Activated CD4-positive, alpha-beta T cell treated with anti-CD3 and anti-CD28 coated beads for 36 hours (primary cell): ENCODE measurements at regions not wholly inside any gene's neighbourhood (a gene's known extent, or its start where the extent isn't known, plus 50 kb on each side); places are given as distances from the start of the nearest gene placed in this dataset.
A peak's percentile ranks its signal among the peaks of the same experiment; 100 is the strongest.

Experiments
- ATAC-seq: fragments of 200-7000 bp; cut with Tn5 transposase; one replicate; pipeline ENCODE4 v1.10.0; 2021; ENCODE audit warnings: mild to moderate bottlenecking, moderate library complexity
- CTCF ChIA-PET: fragments of 350-600 bp; sonication (Branson Sonifier 250); formaldehyde crosslinking; loops from one replicate; lab custom pipeline; 2021; ENCODE audit warnings: antibody characterized with exemption; lab: Charles Lee
- POLR2A ChIA-PET: fragments of 350-600 bp; sonication (Branson Sonifier 250); formaldehyde crosslinking; loops from one replicate; lab custom pipeline; 2021; ENCODE audit warnings: antibody characterized with exemption, inconsistent platforms; lab: Charles Lee
- DNase-seq: peaks from one replicate; pipeline ENCODE4 v3.0.0-alpha.2; 2020
- H3K27ac Mint-ChIP-seq: one replicate; pipeline ENCODE4 v1.8.0; 2021; ENCODE audit warnings: mixed read lengths
- H3K27me3 Mint-ChIP-seq: one replicate; pipeline ENCODE4 v1.8.0; 2021; ENCODE audit warnings: mixed read lengths
- H3K36me3 Mint-ChIP-seq: one replicate; pipeline ENCODE4 v1.8.0; 2021; ENCODE audit warnings: low read depth, mixed read lengths
- H3K4me1 Mint-ChIP-seq: one replicate; pipeline ENCODE4 v1.8.0; 2021; ENCODE audit warnings: mixed read lengths
- H3K4me3 Mint-ChIP-seq: one replicate; pipeline ENCODE4 v1.8.0; 2021; ENCODE audit warnings: mild to moderate bottlenecking, moderate library complexity, mixed read lengths
- H3K9me3 Mint-ChIP-seq: one replicate; pipeline ENCODE4 v1.8.0; 2021; ENCODE audit warnings: low read depth, mixed read lengths
- intact Hi-C, 2 experiments: fragments of 100-400 bp; cut with DNase I in 1 of 2; cut with micrococcal nuclease in 1 of 2; formaldehyde crosslinking; loops; one replicate each; pipeline versions ENCODE4 v1.14.2 to v1.15.1; 2022 to 2024; cut with DNase I, micrococcal nuclease

GRCh38 chr13:88042489-88042888 is 371.3 kb downstream of the SLITRK5 start:
- CTCF ChIA-PET = no interaction called here
- H3K27me3 Mint-ChIP-seq = no peaks in the 10 kb centered on the region
- H3K4me3 Mint-ChIP-seq = no peak overlapping the region
- no peak overlapping the region for H3K27ac Mint-ChIP-seq
- H3K9me3 Mint-ChIP-seq = no peaks in the 10 kb centered on the region
- POLR2A ChIA-PET = no interaction called here
- intact Hi-C loops = no loop called here
- no peak for ATAC-seq
- H3K36me3 Mint-ChIP-seq = no peaks in the 10 kb centered on the region
- H3K4me1 Mint-ChIP-seq = no peaks in the 10 kb centered on the region
- no peak for DNase-seq

DNA sequence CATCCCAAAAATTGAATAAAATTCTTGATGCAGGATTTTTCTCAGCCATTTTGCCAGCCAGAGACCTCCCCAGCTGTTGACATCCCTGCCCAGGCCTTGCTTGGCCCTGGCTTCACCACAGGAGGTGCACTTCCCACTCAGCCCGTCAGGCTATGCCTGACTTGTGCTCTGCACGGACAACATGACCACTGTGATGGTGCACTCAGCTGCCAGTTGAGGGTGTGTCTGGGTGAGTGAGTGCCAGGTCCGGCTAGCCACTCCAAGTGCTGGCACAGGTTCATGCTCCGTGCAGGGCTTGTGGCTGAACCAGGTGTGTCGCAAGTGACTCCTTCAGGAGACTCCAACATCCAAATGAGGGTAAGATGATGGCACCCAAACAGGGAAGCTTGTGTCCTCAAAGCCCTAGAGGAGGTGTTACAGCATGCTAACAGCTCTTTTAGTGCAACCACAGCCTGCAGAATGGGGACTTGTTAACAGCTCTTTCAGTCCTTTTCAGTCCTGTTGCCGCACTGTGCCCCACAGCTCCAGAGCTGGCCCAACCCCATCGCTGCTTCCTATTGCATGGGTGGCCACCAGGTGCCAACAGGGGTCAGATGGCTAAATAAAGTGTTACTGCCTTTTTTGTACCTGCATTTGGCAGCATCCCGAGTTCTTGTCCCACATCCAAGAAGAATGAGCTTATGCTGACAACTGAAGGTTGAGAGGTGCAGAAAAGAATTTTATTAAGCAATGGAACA is 380.7 kb downstream of the SLITRK5 start:
- CTCF ChIA-PET = no interaction called here
- H3K27me3 Mint-ChIP-seq = no peaks in the 10 kb centered on the region
- H3K27ac Mint-ChIP-seq = no peak overlapping the region
- H3K4me3 Mint-ChIP-seq = no peak overlapping the region
- intact Hi-C loops = no loop called here
- POLR2A ChIA-PET = no interaction called here
- no peaks in the 10 kb centered on the region for H3K4me1 Mint-ChIP-seq
- peaks cover 3% of the 10 kb centered on the region for H3K9me3 Mint-ChIP-seq
- ATAC-seq = no peak
- H3K36me3 Mint-ChIP-seq = no peaks in the 10 kb centered on the region
- no peak for DNase-seq

GRCh38 chr13:88063741-88064140 is 392.6 kb downstream of the SLITRK5 start:
- CTCF ChIA-PET = no interaction called here
- ATAC-seq (no peak), DNase-seq (no peak)
- Mint-ChIP-seq H3K4me1 (no peaks in the 10 kb centered on the region), H3K27ac (no peak overlapping the region), H3K36me3 (no peaks in the 10 kb centered on the region), H3K9me3 (peaks cover 6% of the 10 kb centered on the region), H3K4me3 (no peak overlapping the region), H3K27me3 (no peaks in the 10 kb centered on the region)
- POLR2A ChIA-PET = no interaction called here
- intact Hi-C loops = no loop called here

- H3K27me3 Mint-ChIP-seq = no peaks in the 10 kb centered on the region
- intact Hi-C loops = loop anchor here in 1 of 2 experiments (5.0 kb wide), 1 partner anchor 1000 kb away; no protein-coding TSS in a partner anchor
- H3K27ac Mint-ChIP-seq = no peak overlapping the region
- H3K4me1 Mint-ChIP-seq = no peaks in the 10 kb centered on the region
- peaks cover 6% of the 10 kb centered on the region for H3K9me3 Mint-ChIP-seq
- H3K4me3 Mint-ChIP-seq = no peak overlapping the region
- H3K36me3 Mint-ChIP-seq = no peaks in the 10 kb centered on the region
- ChIA-PET CTCF (no interaction called here), POLR2A (no interaction called here)
- no peak for DNase-seq
- ATAC-seq = no peak
Measured at GRCh38 chr13:88066847-88067246, 395.7 kb downstream of the SLITRK5 start.

GRCh38 chr13:88068316-88068715 is 397.1 kb downstream of the SLITRK5 start:
- POLR2A ChIA-PET = no interaction called here
- peaks cover 2% of the 10 kb centered on the region for H3K9me3 Mint-ChIP-seq
- no peaks in the 10 kb centered on the region for H3K27me3 Mint-ChIP-seq
- DNase-seq = no peak
- no peak for ATAC-seq
- no peaks in the 10 kb centered on the region for H3K4me1 Mint-ChIP-seq
- intact Hi-C loops = loop anchor here in 1 of 2 experiments (5.0 kb wide), 1 partner anchor 999 kb away; no protein-coding TSS in a partner anchor
- H3K27ac Mint-ChIP-seq = no peak overlapping the region
- no peaks in the 10 kb centered on the region for H3K36me3 Mint-ChIP-seq
- CTCF ChIA-PET = interaction anchor here (0.8 to 1.5 kb wide), 2 partner anchors 10 to 11 kb away, joined by 3 to 4 read pairs; no protein-coding TSS in a partner anchor
- no peak overlapping the region for H3K4me3 Mint-ChIP-seq

GRCh38 chr13:88068975-88069374 is 397.8 kb downstream of the SLITRK5 start:
- peak; percentile 36 for DNase-seq
- ATAC-seq = no peak
- intact Hi-C loops = loop anchor here in 1 of 2 experiments (5.0 kb wide), 1 partner anchor 998 kb away; no protein-coding TSS in a partner anchor
- no peak overlapping the region for H3K27ac Mint-ChIP-seq
- no peak overlapping the region for H3K4me3 Mint-ChIP-seq
- H3K36me3 Mint-ChIP-seq = no peaks in the 10 kb centered on the region
- no peaks in the 10 kb centered on the region for H3K27me3 Mint-ChIP-seq
- H3K4me1 Mint-ChIP-seq = no peaks in the 10 kb centered on the region
- H3K9me3 Mint-ChIP-seq = peaks cover 2% of the 10 kb centered on the region
- CTCF ChIA-PET = interaction anchor here (0.8 to 1.5 kb wide), 2 partner anchors 10 to 11 kb away, joined by 3 to 4 read pairs; no protein-coding TSS in a partner anchor
- POLR2A ChIA-PET = no interaction called here

DNA sequence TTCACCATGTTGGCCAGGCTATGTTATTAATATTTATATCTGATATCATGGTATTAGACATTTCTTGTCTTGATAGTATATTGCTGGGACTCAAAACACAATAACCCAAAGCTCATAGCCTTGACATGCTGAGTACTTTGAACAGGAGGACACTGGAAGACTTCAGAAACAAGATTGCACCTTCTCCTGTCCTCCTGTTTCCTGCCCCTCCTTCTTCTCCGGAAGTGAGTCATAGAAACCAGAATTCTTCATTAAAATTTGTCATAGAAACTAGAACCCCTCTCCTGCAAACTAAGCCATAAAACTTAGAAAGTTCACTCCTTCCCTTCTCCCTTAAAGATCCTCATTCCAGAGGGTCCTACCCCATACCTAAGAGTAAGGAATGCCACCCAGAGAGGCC is 400.2 kb downstream of the SLITRK5 start:
- ATAC-seq = no peak
- no peaks in the 10 kb centered on the region for H3K27me3 Mint-ChIP-seq

GRCh38 chr13:88074794-88075510 is 403.8 kb downstream of the SLITRK5 start:
- H3K36me3 Mint-ChIP-seq = no peaks in the 10 kb centered on the region
- H3K4me1 Mint-ChIP-seq = no peaks in the 10 kb centered on the region
- H3K27me3 Mint-ChIP-seq = no peaks in the 10 kb centered on the region
- DNase-seq = no peak
- POLR2A ChIA-PET = no interaction called here
- CTCF ChIA-PET = no interaction called here
- H3K9me3 Mint-ChIP-seq = no peaks in the 10 kb centered on the region
- intact Hi-C loops = no loop called here
- no peak overlapping the region for H3K27ac Mint-ChIP-seq
- no peak for ATAC-seq
- H3K4me3 Mint-ChIP-seq = no peak overlapping the region

More for the DNA sequence above, 400.2 kb downstream of the SLITRK5 start:
- no peak for DNase-seq
- H3K4me3 Mint-ChIP-seq = no peak overlapping the region
- no peaks in the 10 kb centered on the region for H3K4me1 Mint-ChIP-seq
- intact Hi-C loops = no loop called here
- H3K27ac Mint-ChIP-seq = no peak overlapping the region
- POLR2A ChIA-PET = no interaction called here
- H3K9me3 Mint-ChIP-seq = no peaks in the 10 kb centered on the region
- H3K36me3 Mint-ChIP-seq = no peaks in the 10 kb centered on the region
- CTCF ChIA-PET = no interaction called here

DNA sequence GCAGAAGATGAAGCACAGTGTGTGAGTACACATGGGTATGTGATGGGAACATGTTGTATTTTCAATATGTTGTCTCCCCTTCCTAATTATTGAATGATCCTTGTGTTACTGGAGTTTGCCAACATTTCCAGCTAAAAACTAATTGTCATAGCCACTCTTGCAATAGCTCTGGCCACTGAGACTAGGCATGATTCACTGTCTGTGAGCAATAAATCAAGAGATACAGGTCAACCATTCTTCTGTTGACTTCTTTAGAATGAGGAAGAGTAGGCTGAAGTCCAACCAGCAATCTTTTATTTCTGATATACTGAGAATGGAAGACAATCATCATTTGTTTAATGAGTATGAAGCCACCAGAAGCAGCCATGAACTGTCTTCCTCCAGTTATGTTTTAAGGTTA is 413.9 kb downstream of the SLITRK5 start:
- no peak for ATAC-seq
- no peak overlapping the region for H3K27ac Mint-ChIP-seq

DNA sequence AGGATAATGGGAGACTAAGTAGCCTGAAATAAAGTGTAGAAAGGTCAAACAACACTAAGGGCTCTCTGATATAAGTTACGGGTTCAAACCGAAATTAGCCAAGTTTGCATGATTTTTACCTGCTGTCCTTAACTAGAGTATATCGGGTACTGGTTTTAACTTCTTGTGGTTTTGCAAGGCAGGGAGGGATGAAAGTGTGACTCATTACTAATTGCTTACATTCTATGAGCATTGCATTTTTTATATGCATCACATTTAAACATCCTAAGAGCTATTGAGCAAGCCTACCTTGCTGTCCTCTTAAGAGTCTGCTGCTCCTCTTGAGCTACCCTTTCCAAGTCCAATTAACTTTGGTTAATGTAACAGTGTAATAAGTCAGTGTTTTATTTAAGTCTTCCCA is 415.4 kb downstream of the SLITRK5 start:
- Mint-ChIP-seq H3K36me3 (no peaks in the 10 kb centered on the region), H3K9me3 (peaks cover 2% of the 10 kb centered on the region), H3K27ac (no peak overlapping the region), H3K4me3 (no peak overlapping the region), H3K4me1 (no peaks in the 10 kb centered on the region), H3K27me3 (no peaks in the 10 kb centered on the region)
- DNase-seq (no peak), ATAC-seq (no peak)
- ChIA-PET CTCF (no interaction called here), POLR2A (no interaction called here)
- intact Hi-C loops = no loop called here

More for the DNA sequence above, 413.9 kb downstream of the SLITRK5 start:
- POLR2A ChIA-PET = no interaction called here
- Mint-ChIP-seq H3K27me3 (no peaks in the 10 kb centered on the region), H3K36me3 (no peaks in the 10 kb centered on the region), H3K4me3 (no peak overlapping the region), H3K9me3 (peaks cover 2% of the 10 kb centered on the region), H3K4me1 (no peaks in the 10 kb centered on the region)
- no peak for DNase-seq
- intact Hi-C loops = no loop called here
- CTCF ChIA-PET = no interaction called here

GRCh38 chr13:88097541-88097940 is 426.4 kb downstream of the SLITRK5 start:
- ChIA-PET POLR2A (no interaction called here), CTCF (no interaction called here)
- H3K4me1 Mint-ChIP-seq = no peaks in the 10 kb centered on the region
- no peak overlapping the region for H3K27ac Mint-ChIP-seq
- peaks cover 2% of the 10 kb centered on the region for H3K9me3 Mint-ChIP-seq
- DNase-seq (no peak), ATAC-seq (no peak)
- no peak overlapping the region for H3K4me3 Mint-ChIP-seq
- intact Hi-C loops = no loop called here
- no peaks in the 10 kb centered on the region for H3K27me3 Mint-ChIP-seq
- H3K36me3 Mint-ChIP-seq = no peaks in the 10 kb centered on the region

DNA sequence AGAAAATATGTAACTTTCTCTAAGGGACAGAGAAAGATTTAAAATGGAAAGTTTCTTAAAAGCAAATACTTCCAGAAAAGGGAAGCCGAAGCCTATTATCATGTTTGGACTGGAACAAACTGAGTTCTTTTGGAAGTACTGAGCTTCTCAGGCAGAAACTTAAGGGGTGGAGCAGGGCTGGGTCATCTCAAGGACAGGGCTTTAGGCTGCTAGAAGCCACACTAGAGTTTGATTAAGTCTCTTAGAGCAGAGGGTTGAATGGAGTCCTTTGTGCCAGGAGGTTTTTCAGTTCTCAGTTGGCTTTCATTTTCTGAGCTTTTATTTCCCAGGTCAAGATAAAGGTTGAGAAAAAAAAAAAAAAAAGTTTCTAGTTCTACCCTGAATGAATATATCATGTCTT is 432.7 kb downstream of the SLITRK5 start:
- Mint-ChIP-seq H3K27ac (no peak overlapping the region), H3K27me3 (no peaks in the 10 kb centered on the region), H3K4me3 (no peak overlapping the region), H3K4me1 (no peaks in the 10 kb centered on the region), H3K36me3 (no peaks in the 10 kb centered on the region), H3K9me3 (no peaks in the 10 kb centered on the region)
- intact Hi-C loops = no loop called here
- ChIA-PET CTCF (no interaction called here), POLR2A (no interaction called here)
- DNase-seq (no peak), ATAC-seq (no peak)
